Activated naive CD8-positive, alpha-beta T cell treated with anti-CD3 and anti-CD28 coated beads for 36 hours (primary cell): ENCODE measurements at regions not wholly inside any gene's neighbourhood (a gene's known extent, or its start where the extent isn't known, plus 50 kb on each side); places are given as distances from the start of the nearest gene placed in this dataset.

ENCODE experiments used
- DNase-seq: peaks from one replicate; pipeline ENCODE4 v3.0.0; 2021
- H3K27ac Mint-ChIP-seq: one replicate; pipeline ENCODE4 v1.8.0; 2022; ENCODE audit warnings: mild to moderate bottlenecking, moderate library complexity, mixed read lengths
- H3K27me3 Mint-ChIP-seq: one replicate; pipeline ENCODE4 v1.8.0; 2022; ENCODE audit warnings: mild to moderate bottlenecking, mixed read lengths
- H3K36me3 Mint-ChIP-seq: one replicate; pipeline ENCODE4 v1.8.0; 2021; ENCODE audit warnings: mild to moderate bottlenecking, mixed read lengths
- H3K4me1 Mint-ChIP-seq: one replicate; pipeline ENCODE4 v1.8.0; 2021; ENCODE audit warnings: mixed read lengths
- H3K4me3 Mint-ChIP-seq: one replicate; pipeline ENCODE4 v1.8.0; 2022; ENCODE audit warnings: mild to moderate bottlenecking, moderate library complexity, mixed read lengths
- H3K9me3 Mint-ChIP-seq: one replicate; pipeline ENCODE4 v1.8.0; 2022; ENCODE audit warnings: mixed read lengths

- Mint-ChIP-seq H3K27ac (no peak overlapping the region), H3K27me3 (no peaks in the 10 kb centered on the region), H3K4me1 (no peaks in the 10 kb centered on the region), H3K36me3 (no peaks in the 10 kb centered on the region), H3K9me3 (peaks cover 2% of the 10 kb centered on the region), H3K4me3 (no peak overlapping the region)
- DNase-seq: no peak
Observed at GRCh38 chr20:6626805-6627204, 140.7 kb upstream of the BMP2 start.

GRCh38 chr20:6623989-6624388 is 143.5 kb upstream of the BMP2 start:
- Mint-ChIP-seq H3K4me1 (no peaks in the 10 kb centered on the region), H3K36me3 (no peaks in the 10 kb centered on the region), H3K9me3 (peaks cover 2% of the 10 kb centered on the region), H3K27ac (no peak overlapping the region), H3K27me3 (no peaks in the 10 kb centered on the region), H3K4me3 (no peak overlapping the region)
- DNase-seq: no peak

DNA sequence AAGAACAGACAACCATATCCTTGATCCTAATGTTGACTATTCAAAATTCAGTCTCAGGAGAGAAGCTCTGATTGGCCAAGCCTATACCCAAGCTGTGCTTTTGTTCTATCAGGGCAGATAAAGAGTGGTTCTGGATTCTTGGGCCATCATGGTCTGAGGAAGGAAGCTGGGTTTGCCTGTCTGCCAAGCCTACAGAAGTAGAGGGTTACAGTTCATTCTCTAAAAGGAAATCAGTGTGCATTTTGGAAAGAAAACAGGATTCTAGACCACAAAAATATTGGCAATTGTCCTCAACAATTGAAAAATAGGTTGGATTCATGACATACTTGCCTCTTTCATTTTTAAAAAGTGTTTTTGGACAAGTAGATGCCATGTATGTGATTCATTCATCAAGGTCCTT is 145.4 kb upstream of the BMP2 start:
- no peak for DNase-seq
- H3K27ac Mint-ChIP-seq: no peak overlapping the region
- H3K27me3 Mint-ChIP-seq: no peaks in the 10 kb centered on the region
- no peaks in the 10 kb centered on the region for H3K36me3 Mint-ChIP-seq
- H3K4me3 Mint-ChIP-seq: no peak overlapping the region
- H3K9me3 Mint-ChIP-seq: no peaks in the 10 kb centered on the region
- no peaks in the 10 kb centered on the region for H3K4me1 Mint-ChIP-seq

DNA sequence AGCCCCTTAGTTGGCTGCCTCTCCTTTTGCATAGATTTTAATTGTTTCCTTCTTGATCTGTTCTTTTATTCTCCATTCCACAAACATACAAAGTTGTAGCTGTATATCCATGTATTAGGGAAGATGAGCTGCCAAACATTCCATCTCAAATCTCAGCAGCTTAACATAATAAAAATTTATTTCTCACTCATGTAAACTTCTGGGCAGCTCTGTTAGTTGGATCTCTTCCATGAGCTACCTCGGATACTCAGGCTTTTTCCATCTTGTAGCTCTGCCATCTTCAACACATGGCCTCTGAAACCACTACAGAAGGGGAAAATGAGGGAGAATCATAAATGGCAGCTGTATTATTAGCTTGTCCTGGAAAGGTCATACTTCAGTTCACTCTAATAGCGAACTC is 149.4 kb upstream of the BMP2 start:
- H3K9me3 Mint-ChIP-seq: no peaks in the 10 kb centered on the region
- H3K27me3 Mint-ChIP-seq: no peaks in the 10 kb centered on the region
- no peak overlapping the region for H3K27ac Mint-ChIP-seq
- no peaks in the 10 kb centered on the region for H3K4me1 Mint-ChIP-seq
- no peak overlapping the region for H3K4me3 Mint-ChIP-seq
- no peak for DNase-seq
- H3K36me3 Mint-ChIP-seq: no peaks in the 10 kb centered on the region

GRCh38 chr20:6616421-6616820 is 151.1 kb upstream of the BMP2 start:
- Mint-ChIP-seq H3K4me1 (no peaks in the 10 kb centered on the region), H3K4me3 (no peak overlapping the region), H3K27ac (no peak overlapping the region), H3K27me3 (no peaks in the 10 kb centered on the region), H3K36me3 (no peaks in the 10 kb centered on the region), H3K9me3 (peaks cover 4% of the 10 kb centered on the region)
- DNase-seq: no peak

DNA sequence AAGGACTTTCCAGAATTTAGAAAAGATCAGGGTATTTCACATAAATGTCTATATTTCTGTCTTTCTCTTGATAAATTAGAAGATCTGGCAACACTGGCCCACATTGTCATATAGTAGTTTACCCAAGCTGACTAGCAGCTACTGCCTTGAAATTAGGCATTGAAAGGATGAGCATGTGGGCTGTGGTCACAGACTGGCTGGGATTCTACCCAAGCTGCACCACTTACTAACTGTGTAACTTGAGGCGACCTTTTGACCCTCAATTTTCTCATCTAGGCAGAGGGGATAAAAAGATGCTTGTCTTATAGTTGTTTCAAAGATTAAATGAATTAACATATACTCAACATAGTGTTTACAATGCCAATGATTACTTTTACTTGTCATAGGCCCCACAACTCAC is 152.7 kb upstream of the BMP2 start:
- no peaks in the 10 kb centered on the region for H3K4me1 Mint-ChIP-seq
- DNase-seq: no peak
- H3K27ac Mint-ChIP-seq: no peak overlapping the region
- H3K4me3 Mint-ChIP-seq: no peak overlapping the region
- H3K27me3 Mint-ChIP-seq: no peaks in the 10 kb centered on the region
- peaks cover 4% of the 10 kb centered on the region for H3K9me3 Mint-ChIP-seq
- H3K36me3 Mint-ChIP-seq: no peaks in the 10 kb centered on the region

- H3K36me3 Mint-ChIP-seq: no peaks in the 10 kb centered on the region
- H3K27me3 Mint-ChIP-seq: no peaks in the 10 kb centered on the region
- H3K27ac Mint-ChIP-seq: no peak overlapping the region
- peaks cover 4% of the 10 kb centered on the region for H3K9me3 Mint-ChIP-seq
- H3K4me1 Mint-ChIP-seq: no peaks in the 10 kb centered on the region
- H3K4me3 Mint-ChIP-seq: no peak overlapping the region
- no peak for DNase-seq
Observed at GRCh38 chr20:6613280-6613861, 154.1 kb upstream of the BMP2 start.

DNA sequence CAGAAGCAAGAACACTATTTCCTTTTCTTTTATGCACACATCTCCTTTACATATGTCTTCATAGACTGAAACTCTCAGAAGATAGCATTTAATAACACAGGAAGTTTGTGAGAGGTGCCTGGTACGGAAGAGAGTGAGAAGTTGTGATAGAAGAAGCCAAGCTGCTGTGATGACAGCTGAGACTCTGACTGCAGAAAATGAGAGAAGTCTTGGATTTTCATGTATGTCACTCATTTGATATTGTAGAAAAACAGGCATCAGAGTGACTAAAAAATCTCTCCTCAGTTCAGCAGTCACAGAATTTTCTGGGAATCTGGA is 154.9 kb upstream of the BMP2 start:
- H3K27ac Mint-ChIP-seq: no peak overlapping the region
- no peaks in the 10 kb centered on the region for H3K4me1 Mint-ChIP-seq
- no peaks in the 10 kb centered on the region for H3K36me3 Mint-ChIP-seq
- DNase-seq: no peak
- peaks cover 4% of the 10 kb centered on the region for H3K9me3 Mint-ChIP-seq
- H3K27me3 Mint-ChIP-seq: no peaks in the 10 kb centered on the region
- no peak overlapping the region for H3K4me3 Mint-ChIP-seq

DNA sequence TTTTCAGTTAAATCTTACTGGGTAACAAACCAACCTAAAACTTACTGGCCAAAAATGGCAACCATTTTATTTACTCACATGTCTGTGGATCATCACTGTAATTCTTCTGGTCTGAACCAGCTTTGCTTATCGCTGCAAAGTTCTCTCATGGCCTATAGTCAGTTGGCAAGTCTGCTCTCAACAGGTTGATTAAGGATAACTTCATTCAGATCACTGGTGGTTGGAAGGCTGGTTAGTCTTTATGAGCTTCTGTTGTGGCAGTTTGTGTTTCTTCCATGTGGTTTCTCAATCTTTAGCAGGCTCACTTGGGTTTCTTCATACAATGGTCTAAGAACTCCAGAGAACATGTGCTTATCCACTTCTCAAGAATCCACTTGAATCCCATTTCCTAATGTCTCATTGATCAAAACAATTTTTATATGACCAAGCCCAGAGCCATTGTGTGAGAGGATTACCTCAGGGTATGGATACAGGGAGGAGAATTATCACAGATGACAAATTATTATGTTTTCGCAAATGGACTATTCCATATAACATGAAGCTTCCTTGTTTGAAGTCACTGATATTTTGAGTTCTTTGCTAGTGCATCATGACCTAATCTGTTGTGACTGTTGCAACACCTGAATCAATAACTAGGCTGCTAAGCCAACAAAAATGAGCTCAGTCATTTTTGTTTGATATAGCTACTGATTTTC is 155.4 kb upstream of the BMP2 start:
- Mint-ChIP-seq H3K4me3 (no peak overlapping the region), H3K4me1 (no peaks in the 10 kb centered on the region), H3K27me3 (no peaks in the 10 kb centered on the region), H3K36me3 (no peaks in the 10 kb centered on the region), H3K27ac (no peak overlapping the region), H3K9me3 (peaks cover 4% of the 10 kb centered on the region)
- DNase-seq: no peak

GRCh38 chr20:6606651-6607050 is 160.8 kb upstream of the BMP2 start:
- Mint-ChIP-seq H3K4me3 (no peak overlapping the region), H3K27ac (no peak overlapping the region), H3K9me3 (no peaks in the 10 kb centered on the region), H3K36me3 (no peaks in the 10 kb centered on the region), H3K4me1 (no peaks in the 10 kb centered on the region), H3K27me3 (no peaks in the 10 kb centered on the region)
- no peak for DNase-seq

DNA sequence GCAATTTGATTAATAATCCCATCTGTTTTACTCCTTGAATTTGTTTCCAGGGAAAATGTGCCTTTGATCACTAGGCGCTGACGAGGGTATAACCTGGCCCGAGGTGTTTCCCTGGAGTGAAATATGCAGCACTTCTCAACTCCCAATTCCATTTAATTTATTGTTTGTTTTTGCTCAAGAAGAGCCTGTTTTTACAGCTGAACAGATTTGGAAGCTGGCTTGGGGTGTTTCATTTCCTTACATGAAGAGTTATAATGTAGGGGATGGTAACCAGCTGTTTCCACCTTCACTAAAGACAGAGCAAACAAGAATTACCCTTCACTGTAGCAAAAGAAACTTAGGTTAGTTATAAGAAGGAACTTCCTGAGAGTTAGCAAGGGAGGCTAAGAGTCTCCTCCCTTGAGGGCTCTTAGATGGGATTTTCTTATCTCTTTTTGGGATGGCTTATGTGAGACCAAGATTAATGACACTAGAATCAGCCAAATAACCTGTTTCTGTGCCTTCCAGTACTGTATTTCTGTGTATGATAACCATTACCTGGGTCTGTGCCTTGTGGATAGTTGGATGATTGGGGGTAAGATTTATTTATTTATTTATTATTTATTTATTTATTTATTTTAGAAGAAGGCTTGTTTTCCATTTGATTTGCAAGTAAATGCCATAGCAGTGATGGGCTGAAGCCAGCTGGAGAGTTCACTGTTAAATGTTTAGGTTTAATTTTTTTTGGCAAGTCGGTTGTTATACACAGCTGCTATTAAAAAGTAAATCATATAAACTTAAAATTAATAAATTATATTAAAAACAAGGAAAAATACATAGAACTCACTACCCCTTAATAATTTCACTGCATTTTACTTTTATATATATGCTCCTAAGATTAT is 162.2 kb upstream of the BMP2 start:
- no peaks in the 10 kb centered on the region for H3K27me3 Mint-ChIP-seq
- H3K27ac Mint-ChIP-seq: no peak overlapping the region
- H3K36me3 Mint-ChIP-seq: no peaks in the 10 kb centered on the region
- DNase-seq: no peak
- no peaks in the 10 kb centered on the region for H3K9me3 Mint-ChIP-seq
- H3K4me1 Mint-ChIP-seq: no peaks in the 10 kb centered on the region
- no peak overlapping the region for H3K4me3 Mint-ChIP-seq

- Mint-ChIP-seq H3K36me3 (no peaks in the 10 kb centered on the region), H3K27ac (no peak overlapping the region), H3K4me3 (no peak overlapping the region), H3K27me3 (no peaks in the 10 kb centered on the region), H3K9me3 (no peaks in the 10 kb centered on the region), H3K4me1 (no peaks in the 10 kb centered on the region)
- no peak for DNase-seq
Observed at GRCh38 chr20:6604179-6604578, 163.3 kb upstream of the BMP2 start.

DNA sequence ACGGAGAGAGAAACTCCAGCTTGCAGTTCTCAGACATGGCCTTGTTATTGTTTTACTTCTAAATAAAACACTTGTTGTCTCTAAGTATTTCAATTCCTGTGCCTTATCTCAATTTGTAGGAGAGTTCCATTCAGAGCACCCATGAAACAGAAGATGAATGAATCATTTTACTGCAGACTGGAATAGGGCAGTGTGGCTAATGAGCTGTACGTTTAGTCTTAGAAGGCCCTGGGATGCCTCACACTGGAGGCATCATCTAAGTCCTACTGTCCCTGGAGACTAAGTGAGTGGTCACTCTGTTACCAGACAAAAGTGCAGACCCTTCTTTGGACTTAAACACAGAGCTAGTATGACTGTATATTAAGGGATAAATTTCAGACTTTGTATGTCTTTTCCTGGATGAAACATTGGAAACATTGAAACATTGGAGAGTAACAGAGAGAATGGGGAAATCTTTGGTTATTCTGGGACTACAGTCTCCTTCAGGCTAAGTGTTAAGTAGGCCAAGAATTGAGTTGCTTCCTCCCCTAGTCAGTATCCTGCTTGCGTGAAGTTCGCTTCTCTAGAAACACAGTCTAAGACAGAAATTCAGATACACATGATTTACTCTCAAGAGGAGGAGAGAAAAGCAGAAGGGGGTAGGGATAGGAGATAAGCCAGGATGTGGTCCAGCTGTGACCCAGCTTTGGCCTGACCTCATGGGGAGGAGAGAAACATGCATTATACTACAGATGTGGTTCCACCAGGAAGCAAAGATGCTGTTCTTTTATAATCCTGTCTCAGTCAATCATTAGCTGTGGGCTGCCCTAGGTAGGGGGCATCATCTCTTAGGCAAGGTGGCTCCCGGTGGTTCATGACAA is 167.4 kb upstream of the BMP2 start:
- Mint-ChIP-seq H3K27me3 (no peaks in the 10 kb centered on the region), H3K4me3 (no peak overlapping the region), H3K27ac (no peak overlapping the region), H3K4me1 (no peaks in the 10 kb centered on the region), H3K36me3 (no peaks in the 10 kb centered on the region), H3K9me3 (no peaks in the 10 kb centered on the region)
- DNase-seq: no peak

- Mint-ChIP-seq H3K27ac (no peak overlapping the region), H3K4me1 (no peaks in the 10 kb centered on the region), H3K9me3 (no peaks in the 10 kb centered on the region), H3K4me3 (no peak overlapping the region), H3K36me3 (no peaks in the 10 kb centered on the region), H3K27me3 (no peaks in the 10 kb centered on the region)
- no peak for DNase-seq
Observed at GRCh38 chr20:6595704-6596103, 171.8 kb upstream of the BMP2 start.
